Left ventricle myocardium inferior (tissue), 1 donor: ENCODE measurements at regions not wholly inside any gene's neighbourhood (a gene's known extent, or its start where the extent isn't known, plus 50 kb on each side); places are given as distances from the start of the nearest gene placed in this dataset.

ENCODE experiments used
- DNase-seq: peaks from one replicate; pipeline ENCODE4 v3.0.0-alpha.2; 2020
- H3K27ac ChIP-seq: fragments of 200-600 bp; replicated peaks from 2 replicates; pipeline ENCODE4 v1.8.0; 2021
- H3K27me3 ChIP-seq: fragments of 200-600 bp; 2 replicates; pipeline ENCODE4 v1.8.0; 2021; ENCODE audit warnings: low read depth
- H3K36me3 ChIP-seq: fragments of 200-600 bp; 2 replicates; pipeline ENCODE4 v1.8.0; 2021
- H3K4me1 ChIP-seq: fragments of 200-600 bp; 2 replicates; pipeline ENCODE4 v1.8.0; 2021
- H3K4me3 ChIP-seq: fragments of 200-600 bp; 2 replicates; pipeline ENCODE4 v1.8.0; 2021; ENCODE audit warnings: mild to moderate bottlenecking, moderate library complexity
- H3K9me3 ChIP-seq: fragments of 200-600 bp; replicated peaks from 2 replicates; pipeline ENCODE4 v1.8.0; 2021
- CTCF ChIP-seq: fragments of 200-600 bp; IDR thresholded peaks from 2 replicates; pipeline ENCODE4 v1.8.0; 2021; ENCODE audit warnings: antibody characterized with exemption, mild to moderate bottlenecking, borderline replicate concordance
- intact Hi-C: fragments of 100-400 bp; cut with micrococcal nuclease; formaldehyde crosslinking; loops from one replicate; pipeline ENCODE4 v1.11.0; 2022
- donor health status: DM: no; HTN: yes; CAD: no; lungs with severe emphysema.

GRCh38 chr3:101954936-101955335, 105.6 kb downstream of the NFKBIZ start:
- Histone ChIP-seq H3K9me3 (peaks cover 2% of the 10 kb centered on the region), H3K36me3 (no peaks in the 10 kb centered on the region), H3K4me1 (no peaks in the 10 kb centered on the region), H3K27me3 (no peaks in the 10 kb centered on the region), H3K4me3 (no peak overlapping the region), H3K27ac (no peak overlapping the region)
- intact Hi-C loops: loop anchor here (5.0 kb wide), 1 partner anchor 138 kb away; no protein-coding TSS in a partner anchor
- no peak for TF ChIP-seq CTCF
- DNase-seq: no peak

GRCh38 chr3:101962055-101962454, 112.7 kb downstream of the NFKBIZ start:
- no peak for TF ChIP-seq CTCF
- Histone ChIP-seq H3K4me1 (no peaks in the 10 kb centered on the region), H3K4me3 (no peak overlapping the region), H3K9me3 (peaks cover 12% of the 10 kb centered on the region), H3K27me3 (no peaks in the 10 kb centered on the region), H3K36me3 (no peaks in the 10 kb centered on the region), H3K27ac (no peak overlapping the region)
- no peak for DNase-seq
- intact Hi-C loops: no loop called here

- H3K36me3 ChIP-seq: no peaks in the 10 kb centered on the region
- no peaks in the 10 kb centered on the region for H3K4me1 ChIP-seq
- H3K27me3 ChIP-seq: no peaks in the 10 kb centered on the region
- no peak for DNase-seq
- TF ChIP-seq CTCF: no peak
- peaks cover 12% of the 10 kb centered on the region for H3K9me3 ChIP-seq
- H3K27ac ChIP-seq: no peak overlapping the region
- H3K4me3 ChIP-seq: no peak overlapping the region
- intact Hi-C loops: no loop called here
Measured at GRCh38 chr3:101963902-101964362, 114.6 kb downstream of the NFKBIZ start.

GRCh38 chr3:101964861-101965260, 115.5 kb downstream of the NFKBIZ start:
- H3K4me3 ChIP-seq: no peak overlapping the region
- peaks cover 11% of the 10 kb centered on the region for H3K9me3 ChIP-seq
- TF ChIP-seq CTCF: no peak
- no peak for DNase-seq
- no peak overlapping the region for H3K27ac ChIP-seq
- no peaks in the 10 kb centered on the region for H3K27me3 ChIP-seq
- no peaks in the 10 kb centered on the region for H3K36me3 ChIP-seq
- H3K4me1 ChIP-seq: no peaks in the 10 kb centered on the region
- intact Hi-C loops: no loop called here

- H3K4me3 ChIP-seq: no peak overlapping the region
- H3K27ac ChIP-seq: no peak overlapping the region
- H3K4me1 ChIP-seq: no peaks in the 10 kb centered on the region
- TF ChIP-seq CTCF: no peak
- no peaks in the 10 kb centered on the region for H3K36me3 ChIP-seq
- H3K9me3 ChIP-seq: no peaks in the 10 kb centered on the region
- H3K27me3 ChIP-seq: no peaks in the 10 kb centered on the region
- DNase-seq: no peak
- intact Hi-C loops: no loop called here
Measured at GRCh38 chr3:101966226-101966625, 116.9 kb downstream of the NFKBIZ start.

GRCh38 chr3:101970212-101970611, 120.9 kb downstream of the NFKBIZ start:
- Histone ChIP-seq H3K4me3 (no peak overlapping the region), H3K36me3 (no peaks in the 10 kb centered on the region), H3K27ac (no peak overlapping the region), H3K4me1 (no peaks in the 10 kb centered on the region), H3K27me3 (no peaks in the 10 kb centered on the region), H3K9me3 (no peaks in the 10 kb centered on the region)
- TF ChIP-seq CTCF: no peak
- intact Hi-C loops: no loop called here
- DNase-seq: no peak
